ENCODE measurements at regions not wholly inside any gene's neighbourhood (a gene's known extent, or its start where the extent isn't known, plus 50 kb on each side); places are given as distances from the start of the nearest gene placed in this dataset.

- TF ChIP-seq CTCF (IDR thresholded peaks at IDR 0.05; ENCODE audit: extremely low read depth, missing control alignments) = no peak
Measured at GRCh38 chr6:91428296-91428695, 841.4 kb upstream of the MAP3K7 start.

GRCh38 chr6:91420243-91420642 is 833.4 kb upstream of the MAP3K7 start:
- DNase-seq (ENCODE audit: low spot score) = no peak
- TF ChIP-seq CTCF (IDR thresholded peaks at IDR 0.05; ENCODE audit: extremely low read depth, missing control alignments) = no peak

More at GRCh38 chr6:91428296-91428695, 841.4 kb upstream of the MAP3K7 start:
- no peak for DNase-seq (ENCODE audit: low spot score)

- no peak for DNase-seq (ENCODE audit: low spot score)
- TF ChIP-seq CTCF (IDR thresholded peaks at IDR 0.05; ENCODE audit: extremely low read depth, missing control alignments) = no peak
Measured at GRCh38 chr6:91415031-91415605, 828.2 kb upstream of the MAP3K7 start.

- no peak for TF ChIP-seq CTCF (IDR thresholded peaks at IDR 0.05; ENCODE audit: extremely low read depth, missing control alignments)
- no peak for DNase-seq (ENCODE audit: low spot score)
Measured at GRCh38 chr6:91412532-91412931, 825.7 kb upstream of the MAP3K7 start.

GRCh38 chr6:91407706-91408105 is 820.8 kb upstream of the MAP3K7 start:
- no peak for TF ChIP-seq CTCF (IDR thresholded peaks at IDR 0.05; ENCODE audit: extremely low read depth, missing control alignments)
- DNase-seq (ENCODE audit: low spot score) = no peak

- no peak for TF ChIP-seq CTCF (IDR thresholded peaks at IDR 0.05; ENCODE audit: extremely low read depth, missing control alignments)
Measured at GRCh38 chr6:91392951-91393350, 806.1 kb upstream of the MAP3K7 start.

GRCh38 chr6:91387290-91388059 is 800.6 kb upstream of the MAP3K7 start:
- DNase-seq (ENCODE audit: low spot score) = no peak
- no peak for TF ChIP-seq CTCF (IDR thresholded peaks at IDR 0.05; ENCODE audit: extremely low read depth, missing control alignments)

More at GRCh38 chr6:91392951-91393350, 806.1 kb upstream of the MAP3K7 start:
- DNase-seq (ENCODE audit: low spot score) = no peak

All from GM20000 (cell line).